ENCODE measurements at regions not wholly inside any gene's neighbourhood (a gene's known extent, or its start where the extent isn't known, plus 50 kb on each side); places are given as distances from the start of the nearest gene placed in this dataset.

DNA sequence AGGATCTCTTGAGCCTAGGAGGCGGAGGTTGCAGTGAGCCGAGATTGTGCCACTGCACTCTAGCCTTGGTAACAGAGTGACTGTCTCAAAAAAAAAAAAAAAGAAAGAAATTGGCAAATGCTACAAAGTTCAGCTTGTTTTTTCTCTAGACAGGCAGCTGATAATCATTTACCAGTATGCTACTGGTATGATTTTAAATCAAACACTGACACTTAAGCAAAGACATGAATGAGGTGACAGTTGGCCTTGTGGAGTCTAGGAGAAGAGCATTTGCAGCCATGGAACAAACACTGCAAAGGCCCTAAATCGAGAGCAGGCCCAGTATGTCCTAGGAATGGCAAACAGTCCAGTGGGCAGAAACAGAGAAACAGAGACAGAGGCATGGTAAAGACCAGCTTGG is 99.7 kb upstream of the CEP85L start:
- TF ChIP-seq POLR2A (IDR thresholded peaks at IDR 0.05) (no peak), POLR2AphosphoS5 (IDR thresholded peaks at IDR 0.05; ENCODE audit: insufficient read depth in 1 of 2, low read depth in 1 of 2) (no peak)
- TF ChIP-seq, protein P1, sequence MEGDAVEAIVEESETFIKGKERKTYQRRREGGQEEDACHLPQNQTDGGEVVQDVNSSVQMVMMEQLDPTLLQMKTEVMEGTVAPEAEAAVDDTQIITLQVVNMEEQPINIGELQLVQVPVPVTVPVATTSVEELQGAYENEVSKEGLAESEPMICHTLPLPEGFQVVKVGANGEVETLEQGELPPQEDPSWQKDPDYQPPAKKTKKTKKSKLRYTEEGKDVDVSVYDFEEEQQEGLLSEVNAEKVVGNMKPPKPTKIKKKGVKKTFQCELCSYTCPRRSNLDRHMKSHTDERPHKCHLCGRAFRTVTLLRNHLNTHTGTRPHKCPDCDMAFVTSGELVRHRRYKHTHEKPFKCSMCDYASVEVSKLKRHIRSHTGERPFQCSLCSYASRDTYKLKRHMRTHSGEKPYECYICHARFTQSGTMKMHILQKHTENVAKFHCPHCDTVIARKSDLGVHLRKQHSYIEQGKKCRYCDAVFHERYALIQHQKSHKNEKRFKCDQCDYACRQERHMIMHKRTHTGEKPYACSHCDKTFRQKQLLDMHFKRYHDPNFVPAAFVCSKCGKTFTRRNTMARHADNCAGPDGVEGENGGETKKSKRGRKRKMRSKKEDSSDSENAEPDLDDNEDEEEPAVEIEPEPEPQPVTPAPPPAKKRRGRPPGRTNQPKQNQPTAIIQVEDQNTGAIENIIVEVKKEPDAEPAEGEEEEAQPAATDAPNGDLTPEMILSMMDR (IDR thresholded peaks at IDR 0.05), result no peak

All from vagina (tissue), 2 donors.